GM12878 (cell line): ENCODE measurements at regions not wholly inside any gene's neighbourhood (a gene's known extent, or its start where the extent isn't known, plus 50 kb on each side); places are given as distances from the start of the nearest gene placed in this dataset.

Source experiments
- ATAC-seq: fragments of 200-7000 bp; cut with Tn5 transposase; 3 replicates; pipeline ENCODE4 v1.9.1; 2020; ENCODE audit warnings: mild to moderate bottlenecking, moderate library complexity
- BruUV-seq: library from RNA; stranded (reverse); fragments of 400-500 nt; replicated peaks from 2 replicates; lab custom pipeline; 2021; lab: Mats Ljungman, UMichigan
- CTCF ChIA-PET: fragments of 300-600 bp; sonication (Branson Sonifier 250); formaldehyde crosslinking; extraction: SDS; loops from one replicate; lab custom pipeline; 2021; ENCODE audit warnings: inconsistent platforms; lab: Yijun Ruan, JAX
- POLR2A ChIA-PET: fragments of 350-600 bp; formaldehyde crosslinking; extraction: SDS; loops from one replicate; lab custom pipeline; 2021; ENCODE audit warnings: inconsistent platforms; lab: Charles Lee
- RAD21 ChIA-PET: fragments of 300-600 bp; sonication (Branson Sonifier 250); formaldehyde crosslinking; loops from one replicate; lab custom pipeline; 2023; ENCODE audit warnings: antibody characterized with exemption; ENCODE audit not compliant: unreplicated experiment; lab: Charles Lee
- SMC1A ChIA-PET: fragments of 300-600 bp; sonication (Branson Sonifier 250); formaldehyde crosslinking; loops from one replicate; lab custom pipeline; 2023; ENCODE audit not compliant: unreplicated experiment, uncharacterized antibody; lab: Charles Lee
- DNase-seq: peaks from one replicate; pipeline ENCODE4 v3.0.0-alpha.2; 2011; ENCODE audit warnings: low read depth, low spot score
- FAIRE-seq: peaks from 3 replicates; lab custom pipeline; 2011; peaks lifted over from hg19 to GRCh38; lab: Jason Lieb, UNC
- H2AFZ ChIP-seq: 2 replicates; pipeline ENCODE4 v1.6.0; 2011; ENCODE audit warnings: low read depth, low read length, control low read depth; ENCODE audit not compliant: control insufficient read depth
- H3K27ac ChIP-seq: 2 replicates; pipeline ENCODE4 v1.5.1; 2011; ENCODE audit warnings: control low read depth; ENCODE audit not compliant: control insufficient read depth, insufficient read depth
- H3K27me3 ChIP-seq, 2 experiments: replicated peaks in 1 of 2; 2 replicates each; pipeline versions ENCODE4 v1.6.0 to v1.6.1; 2011; ENCODE audit warnings: low read length in 1 of 2; ENCODE audit not compliant: control insufficient read depth in 2 of 2, insufficient read depth in 2 of 2
- H3K36me3 ChIP-seq, 2 experiments: 2 replicates each; pipeline ENCODE4 v1.5.1; 2011; ENCODE audit warnings: low read length in 1 of 2; ENCODE audit not compliant: control insufficient read depth in 2 of 2, insufficient read depth in 2 of 2
- H3K4me1 ChIP-seq: 2 replicates; pipeline ENCODE4 v1.6.1; 2011; ENCODE audit warnings: mild to moderate bottlenecking, low read length, moderate library complexity, mixed read lengths; ENCODE audit not compliant: control insufficient read depth, insufficient read depth
- H3K4me2 ChIP-seq: 2 replicates; pipeline ENCODE4 v1.6.0; 2011; ENCODE audit warnings: control low read depth; ENCODE audit not compliant: control insufficient read depth, insufficient read depth
- H3K4me3 ChIP-seq: fragments of 200-600 bp; sonication (generic); 2 replicates; pipeline ENCODE4 v1.5.1; 2016
- H3K79me2 ChIP-seq: 2 replicates; pipeline ENCODE4 v1.6.0; 2011; ENCODE audit warnings: low read length; ENCODE audit not compliant: control insufficient read depth, insufficient read depth
- H3K9ac ChIP-seq: 2 replicates; pipeline ENCODE4 v1.8.0; 2011; ENCODE audit warnings: low read length, control low read depth, mixed read lengths; ENCODE audit not compliant: control insufficient read depth, insufficient read depth
- H3K9me3 ChIP-seq: replicated peaks from 3 replicates; pipeline ENCODE4 v1.5.1; 2011; ENCODE audit warnings: mild to moderate bottlenecking, low read length; ENCODE audit not compliant: control insufficient read depth, insufficient read depth
- H4K20me1 ChIP-seq: 2 replicates; pipeline ENCODE4 v1.6.0; 2011; ENCODE audit not compliant: control insufficient read depth, insufficient read depth
- BHLHE40 ChIP-seq, 2 experiments: fragments of 450-650 bp in 1 of 2; IDR thresholded peaks; 2 replicates each; pipeline ENCODE4 v1.6.1; 2011 to 2017; ENCODE audit warnings: low read depth in 2 of 2, borderline replicate concordance in 1 of 2, improper control_type of control experiment in 1 of 2, low read length in 1 of 2, mild to moderate bottlenecking in 1 of 2
- CHD2 ChIP-seq: IDR thresholded peaks from 2 replicates; pipeline ENCODE4 v1.6.1; 2011; ENCODE audit warnings: low read depth, low read length, improper control_type of control experiment, borderline replicate concordance
- EP300 ChIP-seq, 2 experiments: fragments of 150-350 bp in 1 of 2; IDR thresholded peaks; 2 replicates each; pipeline ENCODE4 v1.6.1; 2011 to 2012; ENCODE audit warnings: low read depth in 2 of 2, low read length in 2 of 2, borderline replicate concordance in 1 of 2, improper control_type of control experiment in 1 of 2, inconsistent platforms in 1 of 2; ENCODE audit not compliant: control insufficient read depth in 1 of 2
- MXI1 ChIP-seq: fragments of 150-350 bp; IDR thresholded peaks from 2 replicates; pipeline ENCODE4 v1.6.1; 2011; ENCODE audit warnings: low read depth, mild to moderate bottlenecking, inconsistent platforms, low read length, improper control_type of control experiment
- MYB ChIP-seq: fragments of 150-350 bp; IDR thresholded peaks from 2 replicates; pipeline ENCODE4 v1.6.1; 2014; ENCODE audit warnings: mild to moderate bottlenecking, low read depth, low read length, borderline replicate concordance
- MYC ChIP-seq: IDR thresholded peaks from 2 replicates; pipeline ENCODE4 v1.6.1; 2011; ENCODE audit warnings: mild to moderate bottlenecking, low read length, moderate library complexity, inconsistent platforms; ENCODE audit not compliant: insufficient read depth, insufficient replicate concordance, insufficient read length, severe bottlenecking
- NRF1 ChIP-seq: conservative IDR thresholded peaks from 2 replicates; pipeline ENCODE4 v1.6.1; 2011; ENCODE audit warnings: mild to moderate bottlenecking, low read depth, low read length, improper control_type of control experiment
- RB1 ChIP-seq: fragments of 450-650 bp; formaldehyde crosslinking; IDR thresholded peaks from 2 replicates; pipeline ENCODE4 v1.6.1; 2017; ENCODE audit warnings: mild to moderate bottlenecking, borderline replicate concordance
- SKIL ChIP-seq: fragments of 450-650 bp; IDR thresholded peaks from 2 replicates; pipeline ENCODE4 v1.6.1; 2017; ENCODE audit warnings: mild to moderate bottlenecking, low read depth, inconsistent platforms; ENCODE audit not compliant: poor library complexity, severe bottlenecking
- SMC3 ChIP-seq: IDR thresholded peaks from 2 replicates; pipeline ENCODE4 v1.6.1; 2011; ENCODE audit warnings: low read length, improper control_type of control experiment, borderline replicate concordance
- SRF ChIP-seq, 2 experiments: IDR thresholded peaks; 2 replicates each; pipeline ENCODE4 v1.6.1; 2011; ENCODE audit warnings: low read depth in 2 of 2, low read length in 2 of 2, mild to moderate bottlenecking in 1 of 2, moderate library complexity in 1 of 2
- SUZ12 ChIP-seq: fragments of 200-600 bp; sonication (generic); IDR thresholded peaks from one replicate; pipeline ENCODE4 v1.6.1; 2018; ENCODE audit warnings: antibody characterized with exemption, mild to moderate bottlenecking; ENCODE audit not compliant: unreplicated experiment
- ZZZ3 ChIP-seq: IDR thresholded peaks from 2 replicates; pipeline ENCODE4 v1.6.1; 2011; ENCODE audit warnings: low read depth; ENCODE audit not compliant: control insufficient read depth, insufficient read length
- WGBS: methylation state at CpG from one replicate; pipeline ENCODE4 v1.1.6; 2016; ENCODE audit warnings: low lambda C conversion rate; ENCODE audit not compliant: insufficient replicate concordance, insufficient coverage; ENCODE audit errors: missing lambda C conversion rate; 5-methylcytosine and 5-hydroxymethylcytosine counted together
- in situ Hi-C: fragments of 300-500 bp; cut with MboI; formaldehyde crosslinking; loops from 9 replicates; pipeline ENCODE4 v1.14.3; 2018; ENCODE audit warnings: mixed read lengths
- intact Hi-C: fragments of 100-400 bp; cut with micrococcal nuclease; formaldehyde crosslinking; loops from one replicate; pipeline ENCODE4 v1.14.2; 2022; ENCODE audit not compliant: unreplicated experiment

GRCh38 chr7:155928583-155928982 lies 116.3 kb upstream of the SHH start (continued):
- TF ChIP-seq SKIL (no peak), MYB (no peak), SRF (IDR thresholded peaks at IDR 0.05; ENCODE audit: low read depth in 2 of 2, low read length in 2 of 2) (no peak)
- TF ChIP-seq, all 136 proteins: peak for 0

GRCh38 chr7:155927905-155928304 lies 115.6 kb upstream of the SHH start:
- BruUV-seq: no TSS peak
- Histone ChIP-seq H3K27ac (no peak overlapping the region), H3K27me3 (peaks cover 0 to 2% of the 10 kb centered on the region in 2 experiments; a peak in 2 of 4 replicates), H3K4me1 (no peaks in the 10 kb centered on the region), H3K79me2 (no peaks in the 10 kb centered on the region), H3K4me2 (no peak overlapping the region), H3K4me3 (no peak overlapping the region), H3K9ac (no peak overlapping the region), H4K20me1 (no peaks in the 10 kb centered on the region), H3K9me3 (no peaks in the 10 kb centered on the region), H2AFZ (no peak overlapping the region), H3K36me3 (no peaks in the 10 kb centered on the region)
- no peak for TF ChIP-seq EP300 (IDR thresholded peaks at IDR 0.05; ENCODE audit: borderline replicate concordance in 1 of 2, control insufficient read depth in 1 of 2, low read depth in 2 of 2, low read length in 2 of 2)
- no peak for TF ChIP-seq NRF1
- TF ChIP-seq SUZ12: no peak
- no peak for TF ChIP-seq SMC3
- no peak for TF ChIP-seq MXI1
- TF ChIP-seq MYC: no peak
- TF ChIP-seq CHD2: no peak
- no peak for TF ChIP-seq BHLHE40 (IDR thresholded peaks at IDR 0.05; ENCODE audit: borderline replicate concordance in 1 of 2, low read depth in 2 of 2, low read length in 1 of 2)
- TF ChIP-seq RB1: no peak
- no peak for TF ChIP-seq ZZZ3
- no peak for ATAC-seq
- RAD21 ChIA-PET: no interaction called here
- CTCF ChIA-PET: no interaction called here
- in situ Hi-C loops: no loop called here
- POLR2A ChIA-PET: no interaction called here
- DNase-seq: no peak
- 18% methylated on average over 3 of the region's 3 CpGs for WGBS
- SMC1A ChIA-PET: no interaction called here
- FAIRE-seq: no peak
- intact Hi-C loops: no loop called here
